ENCODE measurements at regions not wholly inside any gene's neighbourhood (a gene's known extent, or its start where the extent isn't known, plus 50 kb on each side); places are given as distances from the start of the nearest gene placed in this dataset.

- TF ChIP-seq ZNF609 (CRISPR knock-in tag; IDR thresholded peaks at IDR 0.05; ENCODE audit: borderline replicate concordance) (0 out of 2 replicates have a peak, but pooled peaks have one; percentile 21), BRD4 (CRISPR knock-in tag; IDR thresholded peaks at IDR 0.05) (peak; percentile 68; the same call in 1 of the 2 replicates), ZFP90 (CRISPR knock-in tag; IDR thresholded peaks at IDR 0.05; ENCODE audit: borderline replicate concordance) (0 out of 2 replicates have a peak, but pooled peaks have one; percentile 26), ZNF792 (CRISPR knock-in tag; IDR thresholded peaks at IDR 0.05) (peak; percentile 64), ZBTB20 (CRISPR knock-in tag; IDR thresholded peaks at IDR 0.05; ENCODE audit: borderline replicate concordance, low read depth) (peak; percentile 53; the same call in 1 of the 2 replicates), DRAP1 (CRISPR knock-in tag; IDR thresholded peaks at IDR 0.05) (peak; percentile 46; the same call in 1 of the 2 replicates), ZNF614 (CRISPR knock-in tag; IDR thresholded peaks at IDR 0.05; ENCODE audit: borderline replicate concordance) (peak; percentile 51; the same call in 1 of the 2 replicates), ZNF839 (CRISPR knock-in tag; IDR thresholded peaks at IDR 0.05; ENCODE audit: borderline replicate concordance) (0 out of 2 replicates have a peak, but pooled peaks have one; percentile 48), ZSCAN21 (CRISPR knock-in tag; IDR thresholded peaks at IDR 0.05; ENCODE audit: borderline replicate concordance) (0 out of 2 replicates have a peak, but pooled peaks have one; percentile 56), ZKSCAN8 (CRISPR knock-in tag; IDR thresholded peaks at IDR 0.05; ENCODE audit: borderline replicate concordance) (0 out of 2 replicates have a peak, but pooled peaks have one; percentile 40), POLR2G (IDR thresholded peaks at IDR 0.05; ENCODE audit: low read depth, low read length) (0 out of 2 replicates have a peak, but pooled peaks have one; percentile 16), ZBTB25 (CRISPR knock-in tag; IDR thresholded peaks at IDR 0.05) (0 out of 2 replicates have a peak, but pooled peaks have one; percentile 13), ZNF556 (CRISPR knock-in tag; IDR thresholded peaks at IDR 0.05; ENCODE audit: borderline replicate concordance) (peak; percentile 48; the same call in 1 of the 2 replicates), MXD3 (CRISPR knock-in tag; IDR thresholded peaks at IDR 0.05) (peak; percentile 62), MXD1 (CRISPR knock-in tag; IDR thresholded peaks at IDR 0.05) (peak; percentile 19; the same call in 1 of the 2 replicates), RAD21 (CRISPR knock-in tag; IDR thresholded peaks at IDR 0.05) (peak; percentile 5; the same call in 1 of the 2 replicates), ZNF740 (CRISPR knock-in tag; IDR thresholded peaks at IDR 0.05) (0 out of 2 replicates have a peak, but pooled peaks have one; percentile 11), MAX (IDR thresholded peaks at IDR 0.05) (0 out of 2 replicates have a peak, but pooled peaks have one; percentile 23), PHF5A (CRISPR knock-in tag; IDR thresholded peaks at IDR 0.05; ENCODE audit: low read depth, unreplicated experiment) (peak; percentile 37), KLF6 (CRISPR knock-in tag; IDR thresholded peaks at IDR 0.05) (0 out of 2 replicates have a peak, but pooled peaks have one; percentile 20)
These were observed 146.7 kb downstream of the NPIPB11 start (continued) for GRCh38 chr16:29259635-29260457.

Data from HepG2 (cell line).